ENCODE measurements at regions not wholly inside any gene's neighbourhood (a gene's known extent, or its start where the extent isn't known, plus 50 kb on each side); places are given as distances from the start of the nearest gene placed in this dataset.

- no peak for TF ChIP-seq CTCF (IDR thresholded peaks at IDR 0.05; ENCODE audit: low read length)
- no peak for TF ChIP-seq EZH2 (optimal IDR thresholded peaks at IDR 0.05; ENCODE audit: low read depth, low read length)
Observed at GRCh38 chr13:74886502-74886901, 595.5 kb downstream of the TBC1D4 start.
